Epithelial cell of prostate (primary cell): ENCODE measurements at regions not wholly inside any gene's neighbourhood (a gene's known extent, or its start where the extent isn't known, plus 50 kb on each side); places are given as distances from the start of the nearest gene placed in this dataset.
"Not testable (repeated sequence)": the region's sequence is repeated elsewhere in the genome, so short reads cannot be mapped to it uniquely, and the experiment has no call there.

Source experiments
- DNase-seq: peaks from one replicate; pipeline ENCODE4 v3.0.0-alpha.2; 2011; ENCODE audit warnings: low read depth, low spot score
- H3K27ac ChIP-seq: fragments of 450-650 bp; 2 replicates; pipeline ENCODE4 v1.5.1; 2017; ENCODE audit warnings: mild to moderate bottlenecking

DNA sequence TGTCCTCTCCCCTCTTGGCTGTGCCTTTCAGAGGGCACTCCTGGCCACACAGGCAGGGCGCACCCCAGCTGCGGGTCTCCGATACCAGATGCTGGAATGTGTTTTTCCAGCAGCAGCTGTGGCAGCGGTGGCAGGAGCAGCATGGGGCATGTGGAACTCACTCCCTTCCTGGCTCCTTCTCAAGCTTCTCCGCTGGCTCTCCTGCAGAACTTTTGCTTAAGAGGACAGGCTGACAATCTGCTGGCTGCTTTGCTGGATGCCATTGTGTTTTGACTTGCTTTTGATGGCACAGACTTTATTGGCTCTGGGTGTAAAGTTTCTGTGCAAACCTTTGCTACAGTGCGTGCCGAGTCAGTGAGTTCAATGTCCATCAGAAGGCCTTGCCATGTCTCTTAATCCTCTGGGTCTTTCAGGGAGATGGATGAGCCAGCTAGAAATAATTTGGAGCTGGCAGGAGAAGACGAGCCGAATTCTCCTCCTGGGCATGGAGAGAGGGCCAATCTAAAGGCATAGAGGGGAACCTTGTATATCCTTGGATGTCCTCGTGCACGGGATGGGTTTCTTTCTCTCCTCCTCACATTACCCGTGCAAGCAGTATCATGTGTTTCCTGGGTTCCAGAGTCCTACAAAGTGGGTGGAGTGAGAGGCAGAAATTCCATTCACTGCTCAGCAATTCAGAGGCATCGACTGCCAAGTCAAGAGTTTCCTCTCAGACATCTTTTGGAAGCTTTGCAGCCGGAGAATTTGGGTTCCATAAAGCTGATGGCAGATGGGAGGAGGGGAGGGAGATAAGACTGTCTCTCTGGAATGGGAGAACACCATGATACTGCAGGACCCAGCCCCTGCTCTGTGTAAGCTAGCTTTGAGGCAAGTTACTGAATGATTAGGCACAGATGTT, 231.2 kb downstream of the FGF9 start:
- no peak for DNase-seq

GRCh38 chr13:21902709-21903098, 231.8 kb downstream of the FGF9 start:
- no peak overlapping the region for H3K27ac ChIP-seq
- DNase-seq, result no peak

More for the DNA sequence above, 231.2 kb downstream of the FGF9 start:
- no peak overlapping the region for H3K27ac ChIP-seq

DNA sequence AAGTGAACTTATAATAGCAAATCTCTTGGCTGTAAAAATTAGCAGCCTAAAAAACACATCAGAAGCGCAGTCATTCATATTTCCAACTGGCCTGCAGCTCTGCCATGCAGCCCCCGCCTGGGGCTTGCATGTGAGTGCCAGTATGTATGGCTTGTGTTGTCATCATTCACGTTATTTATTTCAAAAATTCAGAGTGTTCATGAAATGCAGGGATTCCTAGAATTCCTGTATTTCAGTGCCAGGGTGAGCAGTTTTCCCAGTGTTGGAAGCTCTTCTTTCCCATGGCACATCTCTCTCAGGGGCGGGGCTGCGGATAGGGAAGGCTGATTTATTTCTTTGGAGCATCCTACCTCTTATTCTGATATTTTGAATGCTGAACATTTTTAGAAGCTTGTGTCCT, 234.6 kb downstream of the FGF9 start:
- DNase-seq, result no peak
- H3K27ac ChIP-seq, result no peak overlapping the region

- no peak overlapping the region for H3K27ac ChIP-seq
- DNase-seq, result peak; percentile 10
Measured at GRCh38 chr13:21909331-21909730, 238.5 kb downstream of the FGF9 start.

DNA sequence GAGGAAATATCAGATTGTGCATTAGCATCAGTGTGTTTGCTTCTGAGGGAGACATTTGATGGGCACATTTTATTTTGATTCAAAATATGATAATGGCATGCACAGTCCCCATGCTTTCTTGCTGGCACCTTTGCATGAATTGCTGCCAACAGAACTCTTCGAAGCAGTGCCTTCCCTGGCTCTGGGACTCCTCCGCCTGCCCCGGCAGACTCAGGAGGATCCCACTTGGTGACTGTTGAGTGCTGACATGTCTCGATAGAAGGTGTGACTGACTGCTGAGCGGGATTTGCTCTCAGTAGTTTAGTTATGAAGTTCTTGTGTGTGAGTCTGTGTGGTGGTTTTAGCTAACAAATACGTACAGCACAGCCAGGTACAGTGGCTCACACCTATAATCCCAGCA, 239.7 kb downstream of the FGF9 start:
- no peak overlapping the region for H3K27ac ChIP-seq
- DNase-seq, result no peak

DNA sequence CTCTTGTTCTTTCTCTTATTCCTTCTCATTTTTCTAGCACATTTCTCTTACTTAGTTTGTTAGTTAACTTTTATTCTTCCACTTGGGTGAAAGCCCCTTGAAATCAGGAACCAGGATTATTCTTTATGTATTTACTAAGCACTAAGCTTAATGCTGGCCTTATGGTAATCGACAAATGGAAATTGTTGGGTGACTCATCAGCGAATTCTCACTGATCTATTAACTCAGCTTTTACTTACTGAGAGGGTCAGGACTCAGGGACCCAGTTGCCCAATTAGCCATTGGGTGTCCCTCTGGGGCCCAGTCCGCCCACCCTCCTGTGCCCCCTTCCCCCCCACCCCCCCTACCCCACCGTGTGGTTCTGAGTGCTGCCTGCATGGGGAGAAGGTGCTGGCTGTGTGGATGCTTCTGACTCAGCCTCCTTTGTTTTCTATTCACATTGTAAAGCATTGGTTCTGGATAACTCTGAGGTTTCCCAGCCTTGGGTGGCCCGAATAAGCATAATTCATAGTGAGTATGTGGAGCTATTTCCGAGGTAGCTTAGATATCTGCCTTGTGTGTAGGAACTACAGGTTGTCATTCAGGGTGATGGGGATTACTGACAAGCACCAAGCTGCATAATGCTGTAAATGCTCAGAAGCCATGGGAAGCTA, 240.9 kb downstream of the FGF9 start:
- DNase-seq, result no peak
- H3K27ac ChIP-seq, result no peak overlapping the region

- DNase-seq, result no peak
- H3K27ac ChIP-seq, result no peak overlapping the region
Measured at GRCh38 chr13:21913010-21913409, 242.1 kb downstream of the FGF9 start.

- no peak overlapping the region for H3K27ac ChIP-seq
- no peak for DNase-seq
Measured at GRCh38 chr13:21917086-21918015, 246.5 kb downstream of the FGF9 start.

DNA sequence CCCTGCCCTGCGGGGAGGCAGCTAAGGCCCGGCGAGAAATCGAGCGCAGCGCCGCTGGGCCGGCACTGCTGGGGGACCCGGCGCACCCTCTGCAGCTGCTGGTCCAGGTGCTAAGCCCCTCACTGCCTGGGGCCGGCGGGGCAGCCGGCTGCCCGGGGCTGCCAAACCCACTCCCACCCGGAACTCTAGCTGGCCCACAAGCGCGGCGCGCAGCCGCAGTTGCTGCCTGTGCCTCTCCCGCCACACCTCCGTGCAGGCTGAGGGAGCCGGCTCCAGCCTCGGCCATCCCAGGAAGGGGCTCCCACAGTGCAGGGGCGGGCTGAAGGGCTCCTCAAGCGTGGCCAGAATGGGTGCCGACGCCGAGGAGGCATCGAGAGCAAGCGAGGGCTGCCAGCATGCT, 249.9 kb downstream of the FGF9 start:
- not testable (repeated sequence) for DNase-seq

DNA sequence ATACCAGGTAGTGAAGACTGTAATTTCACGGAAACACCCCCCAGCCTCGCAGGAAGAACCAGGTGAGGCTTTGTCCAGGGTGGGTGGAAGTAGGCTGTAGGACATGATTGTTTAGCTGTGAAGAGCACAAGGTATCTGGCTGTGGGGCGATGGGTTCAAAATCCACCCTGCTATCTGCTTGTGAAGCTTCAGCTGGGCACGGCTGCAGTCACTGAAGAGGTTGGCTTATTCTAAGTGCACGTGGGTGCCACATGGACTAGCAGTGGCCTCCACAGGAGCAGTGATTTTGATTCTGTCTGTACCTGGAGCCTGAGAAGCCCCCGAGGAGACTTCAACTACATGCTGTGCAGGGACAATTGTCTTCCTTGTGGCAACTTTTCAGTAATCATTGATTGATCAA, 254.1 kb downstream of the FGF9 start:
- H3K27ac ChIP-seq, result no peak overlapping the region
- no peak for DNase-seq

More for the DNA sequence above, 249.9 kb downstream of the FGF9 start:
- not testable (repeated sequence) for H3K27ac ChIP-seq

DNA sequence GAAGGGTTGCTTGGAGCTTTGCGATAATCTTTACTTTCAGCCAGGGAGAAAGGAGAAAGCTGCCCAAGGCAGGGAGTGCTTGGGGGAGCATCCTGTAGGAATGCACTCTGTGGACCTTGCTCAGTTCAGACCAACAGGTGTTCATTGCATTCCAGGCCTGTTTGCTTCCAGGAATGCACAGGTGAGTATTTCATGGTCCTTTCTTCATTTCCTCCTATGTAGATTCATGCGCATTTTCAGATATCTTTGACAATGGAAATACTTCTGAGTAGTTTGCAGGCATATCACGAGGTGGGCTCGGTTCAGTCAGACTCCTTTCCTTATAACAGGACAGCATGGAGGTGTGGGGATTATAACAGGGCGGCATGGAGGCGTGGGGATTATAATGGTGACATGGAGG, 254.8 kb downstream of the FGF9 start:
- no peak overlapping the region for H3K27ac ChIP-seq
- DNase-seq, result no peak

- DNase-seq, result no peak
- H3K27ac ChIP-seq, result no peak overlapping the region
Measured at GRCh38 chr13:21929400-21929799, 258.5 kb downstream of the FGF9 start.

GRCh38 chr13:21930536-21930935, 259.7 kb downstream of the FGF9 start:
- no peak for DNase-seq
- H3K27ac ChIP-seq, result no peak overlapping the region

GRCh38 chr13:21932578-21932977, 261.7 kb downstream of the FGF9 start:
- DNase-seq, result no peak
- no peak overlapping the region for H3K27ac ChIP-seq

DNA sequence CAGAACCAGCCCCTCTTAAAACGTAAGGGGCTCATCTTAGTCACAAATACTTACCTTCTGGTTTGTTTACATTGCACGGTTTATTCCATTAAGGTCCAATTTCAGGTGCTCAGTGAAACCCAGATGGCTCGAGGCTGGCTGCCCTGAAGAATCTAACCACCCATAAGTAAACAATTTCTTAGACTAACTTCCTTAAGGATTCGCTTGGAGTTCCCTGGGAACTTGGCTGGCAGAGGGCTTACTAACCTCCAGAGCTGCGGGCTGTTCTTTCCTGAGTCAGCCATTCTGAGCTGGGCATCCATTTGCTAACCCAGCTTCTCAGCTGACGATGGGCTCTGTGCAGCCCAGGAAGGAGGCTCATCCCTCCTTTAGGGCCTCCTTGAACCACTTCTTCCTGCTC, 262.1 kb downstream of the FGF9 start:
- DNase-seq, result no peak
- no peak overlapping the region for H3K27ac ChIP-seq

DNA sequence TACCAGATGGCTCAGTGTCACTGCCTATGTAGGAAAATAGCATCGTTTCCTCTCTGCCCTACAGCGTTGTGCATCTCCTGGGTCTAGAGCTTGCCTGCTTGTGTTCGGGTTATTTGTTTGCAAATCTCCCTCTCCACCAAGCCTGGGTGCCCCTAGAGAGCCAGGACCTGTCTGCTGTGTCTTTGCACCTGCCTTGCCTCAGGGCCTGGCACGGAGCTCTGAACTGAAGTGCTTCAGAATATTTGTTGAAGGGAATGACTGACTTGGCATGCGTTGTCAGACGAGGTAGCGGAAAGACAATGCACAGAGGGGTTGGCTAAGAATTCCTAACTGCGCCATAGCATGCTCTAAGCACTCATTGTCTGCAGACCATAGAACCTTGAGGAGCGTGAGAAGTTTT, 263.4 kb downstream of the FGF9 start:
- no peak overlapping the region for H3K27ac ChIP-seq
- no peak for DNase-seq

- H3K27ac ChIP-seq, result no peak overlapping the region
- DNase-seq, result no peak
Measured at GRCh38 chr13:21936674-21937073, 265.8 kb downstream of the FGF9 start.

DNA sequence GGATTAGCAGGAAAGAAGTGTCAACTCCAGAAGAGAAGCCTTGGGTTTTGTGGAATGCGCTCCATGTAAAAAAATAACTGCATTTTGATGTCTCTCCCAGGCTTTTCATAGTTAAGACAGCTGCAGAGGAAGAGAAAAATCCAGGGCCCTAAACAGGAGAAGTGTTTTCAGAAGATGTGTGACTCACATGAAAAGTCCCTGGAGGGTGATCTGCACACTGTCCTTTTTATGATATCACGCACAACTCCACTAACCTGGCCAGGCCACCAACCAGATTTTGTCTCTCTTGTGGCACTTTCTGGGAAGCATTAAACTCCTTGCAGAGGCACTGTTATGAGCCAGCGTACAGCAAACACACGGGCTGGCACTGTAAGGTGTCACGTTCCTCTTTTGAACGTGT, 267.3 kb downstream of the FGF9 start:
- H3K27ac ChIP-seq, result no peak overlapping the region
- no peak for DNase-seq

- no peak for DNase-seq
- H3K27ac ChIP-seq, result no peak overlapping the region
Measured at GRCh38 chr13:21938636-21939035, 267.8 kb downstream of the FGF9 start.

DNA sequence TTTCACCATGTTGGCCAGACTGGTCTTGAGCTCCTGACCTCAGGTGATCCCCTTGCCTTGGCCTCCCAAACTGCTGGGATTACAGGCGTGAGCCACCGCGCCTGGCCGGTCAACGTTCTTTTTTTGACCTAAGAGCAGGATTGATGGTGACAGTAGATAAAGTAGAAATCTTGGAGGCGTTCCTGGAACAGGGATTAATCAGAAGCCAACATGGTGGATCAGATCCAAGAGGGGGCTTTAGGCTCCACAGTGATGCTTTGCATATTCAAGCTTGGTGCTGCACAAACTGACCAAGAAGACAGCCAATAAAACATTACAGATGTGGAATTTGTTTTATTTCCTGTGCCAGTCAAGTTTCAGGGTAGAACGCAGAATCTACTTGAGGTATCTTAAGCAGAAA, 271.2 kb downstream of the FGF9 start:
- no peak overlapping the region for H3K27ac ChIP-seq
- no peak for DNase-seq

DNA sequence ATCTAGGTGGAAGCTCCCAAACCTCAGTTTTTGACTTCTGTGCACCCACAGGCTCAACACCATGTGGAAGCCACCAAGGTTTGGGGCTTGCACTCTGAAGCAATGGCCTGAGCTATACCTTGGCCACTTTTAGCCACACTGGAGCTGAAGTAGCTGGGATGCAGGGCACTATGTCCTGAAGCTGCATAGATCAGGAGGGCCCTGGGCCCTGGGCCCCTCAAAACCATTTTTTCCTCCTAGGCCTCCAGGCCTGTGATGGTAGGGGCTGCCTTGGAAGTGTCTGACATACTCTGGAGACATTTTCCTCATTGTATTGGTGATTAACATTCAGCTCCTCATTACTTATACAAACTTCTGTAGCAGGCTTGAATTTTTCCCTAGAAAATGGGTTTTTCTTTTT, 273.7 kb downstream of the FGF9 start:
- H3K27ac ChIP-seq, result no peak overlapping the region
- no peak for DNase-seq
